GM10266 (cell line): ENCODE measurements at regions not wholly inside any gene's neighbourhood (a gene's known extent, or its start where the extent isn't known, plus 50 kb on each side); places are given as distances from the start of the nearest gene placed in this dataset.

ENCODE experiments used
- DNase-seq: peaks from one replicate; pipeline ENCODE4 v3.0.0; 2012; ENCODE audit errors: extremely low spot score
- TF ChIP-seq, protein P1 (sequence below): IDR thresholded peaks from 2 replicates; pipeline ENCODE4 v1.5.1; 2012; ENCODE audit warnings: mild to moderate bottlenecking, low read depth; ENCODE audit not compliant: control insufficient read depth, insufficient read depth; ENCODE audit errors: missing control alignments

DNA sequence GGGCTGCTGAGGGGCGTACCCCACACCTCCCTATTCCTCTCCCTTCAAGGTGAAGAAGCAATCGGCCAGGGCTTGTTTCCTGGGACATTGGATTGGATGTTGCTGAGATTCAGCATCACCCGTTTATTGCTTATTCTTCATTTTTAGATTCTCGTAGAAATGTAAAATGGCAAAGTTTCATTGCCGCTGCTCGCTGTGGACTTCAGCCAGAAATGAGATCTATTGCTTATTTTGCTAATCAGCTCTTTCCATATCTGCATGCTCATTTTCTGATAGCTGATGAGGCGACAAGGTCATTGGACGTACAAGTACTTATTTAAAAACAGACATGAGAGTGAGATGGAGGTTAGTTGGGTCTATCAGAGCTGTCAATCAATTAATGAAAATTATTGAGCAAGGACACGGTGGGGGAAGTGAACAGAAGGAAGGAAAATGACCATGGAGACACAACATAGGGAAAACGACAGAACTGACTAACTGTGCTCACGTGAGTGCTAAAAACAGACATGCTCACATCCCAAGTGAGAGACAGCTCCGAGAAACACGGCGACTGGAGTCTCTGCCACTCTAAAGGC is 471.2 kb downstream of the NR2F2 start:
- TF ChIP-seq, protein P1, sequence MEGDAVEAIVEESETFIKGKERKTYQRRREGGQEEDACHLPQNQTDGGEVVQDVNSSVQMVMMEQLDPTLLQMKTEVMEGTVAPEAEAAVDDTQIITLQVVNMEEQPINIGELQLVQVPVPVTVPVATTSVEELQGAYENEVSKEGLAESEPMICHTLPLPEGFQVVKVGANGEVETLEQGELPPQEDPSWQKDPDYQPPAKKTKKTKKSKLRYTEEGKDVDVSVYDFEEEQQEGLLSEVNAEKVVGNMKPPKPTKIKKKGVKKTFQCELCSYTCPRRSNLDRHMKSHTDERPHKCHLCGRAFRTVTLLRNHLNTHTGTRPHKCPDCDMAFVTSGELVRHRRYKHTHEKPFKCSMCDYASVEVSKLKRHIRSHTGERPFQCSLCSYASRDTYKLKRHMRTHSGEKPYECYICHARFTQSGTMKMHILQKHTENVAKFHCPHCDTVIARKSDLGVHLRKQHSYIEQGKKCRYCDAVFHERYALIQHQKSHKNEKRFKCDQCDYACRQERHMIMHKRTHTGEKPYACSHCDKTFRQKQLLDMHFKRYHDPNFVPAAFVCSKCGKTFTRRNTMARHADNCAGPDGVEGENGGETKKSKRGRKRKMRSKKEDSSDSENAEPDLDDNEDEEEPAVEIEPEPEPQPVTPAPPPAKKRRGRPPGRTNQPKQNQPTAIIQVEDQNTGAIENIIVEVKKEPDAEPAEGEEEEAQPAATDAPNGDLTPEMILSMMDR: no peak
- DNase-seq: no peak

DNA sequence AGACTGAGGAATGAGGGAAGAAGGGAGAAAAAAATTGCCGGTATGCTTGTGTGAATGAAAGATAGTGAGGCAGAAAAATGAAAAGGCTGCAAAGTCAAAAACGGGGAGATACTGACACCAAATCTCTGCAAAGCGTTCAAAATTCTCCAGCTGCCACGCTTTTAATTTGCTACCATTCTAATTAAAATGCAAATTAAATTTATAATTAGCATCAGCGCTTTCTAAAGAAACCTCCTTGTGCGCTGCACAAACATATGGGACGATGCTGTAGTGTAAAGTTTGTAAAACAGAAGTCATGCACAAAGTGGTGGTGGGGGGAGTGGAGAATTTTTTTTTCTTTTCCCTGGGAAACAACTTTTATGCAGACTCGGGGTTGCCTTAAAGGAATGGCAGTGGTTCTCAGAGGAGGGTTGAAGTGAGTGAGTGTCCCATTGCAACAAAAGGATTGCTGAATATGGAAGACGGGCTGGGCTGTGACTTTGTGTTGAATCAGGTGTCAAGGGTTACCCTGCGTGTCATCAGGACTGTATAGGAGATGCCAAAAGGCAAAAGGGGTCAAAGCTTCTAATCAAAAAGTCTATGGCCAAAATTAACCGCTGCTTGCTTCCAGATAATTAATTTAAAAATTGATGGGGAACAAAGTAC is 472.2 kb downstream of the NR2F2 start:
- no peak for DNase-seq
- TF ChIP-seq, protein P1: no peak

DNA sequence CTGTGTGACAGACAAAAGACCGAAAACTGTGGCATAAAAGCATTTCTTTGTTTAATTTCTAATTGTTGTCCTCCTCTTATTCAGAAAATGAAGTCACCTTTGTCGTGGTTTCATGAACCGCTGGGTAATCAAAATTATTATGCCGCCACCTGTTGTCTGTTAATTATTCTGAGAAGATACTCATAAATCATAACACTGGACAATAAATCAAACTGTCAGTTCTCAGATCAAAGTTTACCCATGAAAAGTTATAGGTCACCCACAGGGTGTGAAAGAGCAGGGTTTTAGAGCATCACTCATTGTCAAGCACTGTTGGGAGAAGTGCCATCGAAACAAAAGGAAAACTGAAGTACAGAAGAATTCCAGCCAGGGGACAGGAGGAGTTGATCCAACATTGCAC is 474.3 kb downstream of the NR2F2 start:
- TF ChIP-seq, protein P1: no peak
- no peak for DNase-seq

DNA sequence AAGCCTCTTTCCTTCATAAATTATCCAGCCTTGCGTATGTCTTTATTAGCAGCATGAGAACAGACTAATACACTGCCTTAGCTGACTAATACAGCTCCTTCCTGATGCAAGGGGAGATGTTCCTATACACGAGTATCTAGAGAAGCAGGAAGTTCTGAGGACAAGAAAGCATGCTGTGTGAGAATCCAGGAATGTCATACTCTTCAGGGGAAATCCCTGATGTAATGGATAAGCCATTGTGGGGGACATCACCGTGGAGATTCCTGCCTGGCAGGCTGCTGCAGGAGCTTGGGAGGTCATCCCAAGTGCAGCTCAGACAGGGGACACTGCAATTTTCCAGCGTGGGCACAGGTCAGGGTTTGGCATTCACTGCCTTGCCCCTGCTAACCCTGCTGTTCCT is 476.9 kb downstream of the NR2F2 start:
- TF ChIP-seq, protein P1: no peak
- no peak for DNase-seq

DNA sequence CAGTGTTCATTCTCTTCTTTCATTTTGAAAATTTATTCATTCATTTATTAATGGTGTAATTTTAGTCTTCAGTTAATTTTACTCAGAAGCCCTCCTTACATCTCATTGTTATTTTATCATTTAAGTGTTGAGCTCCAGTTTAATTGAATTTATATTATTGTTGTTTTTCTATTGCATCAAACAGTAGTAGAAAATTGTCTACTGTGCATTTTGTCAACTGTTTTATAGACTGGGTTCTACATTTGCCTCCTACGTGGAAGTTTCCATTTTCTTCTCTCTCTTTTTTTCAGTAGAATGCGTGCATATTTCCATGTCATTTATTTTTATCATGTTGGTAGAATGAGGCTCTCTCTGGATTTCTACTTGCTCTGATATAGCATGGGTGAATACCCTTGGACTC is 487.4 kb downstream of the NR2F2 start:
- TF ChIP-seq, protein P1: no peak
- no peak for DNase-seq

DNA sequence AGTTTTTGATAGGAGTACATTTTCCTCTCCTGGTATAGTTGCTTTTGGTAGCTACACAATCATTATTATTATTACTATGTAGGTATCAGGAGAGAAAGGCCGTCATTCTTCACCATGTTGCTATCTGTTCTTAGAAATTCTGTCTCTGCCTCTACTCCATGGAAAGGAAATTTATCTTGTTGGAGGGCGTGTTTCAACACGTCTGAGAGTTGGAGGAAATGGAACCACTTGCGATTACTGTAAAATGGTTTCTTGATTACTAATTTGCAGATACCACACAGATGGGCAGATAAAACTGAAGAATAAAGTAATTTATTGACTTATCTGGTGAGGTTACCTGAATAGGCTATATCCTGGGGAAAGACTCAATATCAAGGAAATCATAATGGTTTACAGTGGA is 488.4 kb downstream of the NR2F2 start:
- TF ChIP-seq, protein P1: no peak
- DNase-seq: no peak

DNA sequence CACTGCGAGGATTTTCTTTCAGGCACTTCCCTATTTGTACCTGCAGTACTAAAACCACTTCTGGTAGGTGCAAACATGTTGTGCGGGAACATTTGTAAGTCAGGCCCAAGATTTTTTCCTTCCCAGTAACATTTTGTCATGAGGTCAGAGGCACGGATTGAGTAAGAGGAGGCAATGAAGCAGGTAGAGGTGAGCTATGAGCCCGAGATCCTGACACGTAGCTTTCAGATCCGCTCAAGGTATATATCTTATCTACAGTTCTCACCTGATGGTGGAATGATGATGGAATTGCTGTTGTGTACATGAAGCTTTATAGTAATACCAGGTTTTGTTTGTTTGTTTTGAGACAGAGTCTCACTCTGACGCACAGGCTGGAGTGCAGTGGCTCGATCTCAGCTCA is 497.5 kb downstream of the NR2F2 start:
- DNase-seq: no peak
- TF ChIP-seq, protein P1: no peak
